ENCODE measurements at regions not wholly inside any gene's neighbourhood (a gene's known extent, or its start where the extent isn't known, plus 50 kb on each side); places are given as distances from the start of the nearest gene placed in this dataset.

DNA sequence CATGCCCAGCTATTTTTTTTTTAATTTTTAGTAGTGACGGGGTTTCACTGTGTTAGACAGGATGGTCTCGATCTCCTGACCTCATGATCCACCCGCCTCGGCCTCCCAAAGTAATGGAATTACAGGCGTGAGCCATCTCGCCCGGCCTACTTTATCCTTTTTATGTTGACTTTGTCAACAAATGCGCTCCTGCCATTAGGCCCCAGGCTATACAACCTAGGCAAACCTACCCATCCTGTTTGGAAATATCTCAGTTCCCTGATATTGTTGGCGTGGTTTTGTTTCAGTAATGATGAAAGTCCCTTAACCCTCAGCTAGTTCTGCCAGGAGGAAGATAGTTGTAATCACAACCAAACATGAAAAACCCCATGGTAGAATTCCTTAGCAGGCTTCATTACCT is 249.4 kb upstream of the SOX11 start:
- H3K4me1 ChIP-seq (ENCODE audit: control insufficient read depth, insufficient read depth, low read length, poor library complexity, severe bottlenecking) = no peaks in the 10 kb centered on the region
- no peaks in the 10 kb centered on the region for H3K36me3 Mint-ChIP-seq

GRCh38 chr2:5444168-5444567 is 248.0 kb upstream of the SOX11 start:
- Histone ChIP-seq H3K4me1 (ENCODE audit: control insufficient read depth, insufficient read depth, low read length, poor library complexity, severe bottlenecking) (no peaks in the 10 kb centered on the region), H3K27ac (ENCODE audit: insufficient read depth, low read length, poor library complexity, severe bottlenecking) (no peak overlapping the region), H3K36me3 (ENCODE audit: control insufficient read depth, insufficient read depth, low read length) (no peaks in the 10 kb centered on the region), H3K4me3 (ENCODE audit: low read depth, low read length) (no peak overlapping the region), H3K27me3 (ENCODE audit: control insufficient read depth, insufficient read depth, low read length) (no peaks in the 10 kb centered on the region), H3K9me3 (ENCODE audit: control insufficient read depth in 2 of 2, low read length in 2 of 2) (no peaks in the 10 kb centered on the region)
- Mint-ChIP-seq H3K9me3 (peaks cover 1 to 20% (median 7%) of the 10 kb centered on the region in 7 donors), H3K4me3 (no peak overlapping the region), H3K36me3 (no peaks in the 10 kb centered on the region), H3K4me1 (no peaks in the 10 kb centered on the region), H3K27me3 (no peaks in the 10 kb centered on the region), H3K27ac (no peak overlapping the region)
- no peak for DNase-seq
- no peak for ATAC-seq (ENCODE audit: low read depth in 2 of 2)

More for the DNA sequence above, 249.4 kb upstream of the SOX11 start:
- no peak for DNase-seq
- no peaks in the 10 kb centered on the region for H3K4me1 Mint-ChIP-seq
- Histone ChIP-seq H3K9me3 (ENCODE audit: control insufficient read depth in 2 of 2, low read length in 2 of 2) (no peaks in the 10 kb centered on the region), H3K27ac (ENCODE audit: insufficient read depth, low read length, poor library complexity, severe bottlenecking) (no peak overlapping the region), H3K36me3 (ENCODE audit: control insufficient read depth, insufficient read depth, low read length) (no peaks in the 10 kb centered on the region), H3K4me3 (ENCODE audit: low read depth, low read length) (no peak overlapping the region), H3K27me3 (ENCODE audit: control insufficient read depth, insufficient read depth, low read length) (no peaks in the 10 kb centered on the region)
- no peak overlapping the region for H3K27ac Mint-ChIP-seq
- no peaks in the 10 kb centered on the region for H3K27me3 Mint-ChIP-seq
- peaks cover 6 to 20% (median 7%) of the 10 kb centered on the region in 7 donors for H3K9me3 Mint-ChIP-seq
- ATAC-seq (ENCODE audit: low read depth in 2 of 2) = no peak
- H3K4me3 Mint-ChIP-seq = no peak overlapping the region

GRCh38 chr2:5444854-5445253 is 247.3 kb upstream of the SOX11 start:
- Histone ChIP-seq H3K36me3 (ENCODE audit: control insufficient read depth, insufficient read depth, low read length) (no peaks in the 10 kb centered on the region), H3K9me3 (ENCODE audit: control insufficient read depth in 2 of 2, low read length in 2 of 2) (no peaks in the 10 kb centered on the region), H3K27me3 (ENCODE audit: control insufficient read depth, insufficient read depth, low read length) (no peaks in the 10 kb centered on the region), H3K4me1 (ENCODE audit: control insufficient read depth, insufficient read depth, low read length, poor library complexity, severe bottlenecking) (no peaks in the 10 kb centered on the region), H3K27ac (ENCODE audit: insufficient read depth, low read length, poor library complexity, severe bottlenecking) (no peak overlapping the region), H3K4me3 (ENCODE audit: low read depth, low read length) (no peak overlapping the region)
- no peaks in the 10 kb centered on the region for H3K36me3 Mint-ChIP-seq
- peak overlapping the region in 1 of 4 donors; percentile 72 for H3K4me3 Mint-ChIP-seq
- H3K27me3 Mint-ChIP-seq = no peaks in the 10 kb centered on the region
- ATAC-seq (ENCODE audit: low read depth in 2 of 2) = no peak
- no peak overlapping the region for H3K27ac Mint-ChIP-seq
- H3K4me1 Mint-ChIP-seq = no peaks in the 10 kb centered on the region
- peaks cover 1 to 20% (median 6%) of the 10 kb centered on the region in 7 donors for H3K9me3 Mint-ChIP-seq
- no peak for DNase-seq

DNA sequence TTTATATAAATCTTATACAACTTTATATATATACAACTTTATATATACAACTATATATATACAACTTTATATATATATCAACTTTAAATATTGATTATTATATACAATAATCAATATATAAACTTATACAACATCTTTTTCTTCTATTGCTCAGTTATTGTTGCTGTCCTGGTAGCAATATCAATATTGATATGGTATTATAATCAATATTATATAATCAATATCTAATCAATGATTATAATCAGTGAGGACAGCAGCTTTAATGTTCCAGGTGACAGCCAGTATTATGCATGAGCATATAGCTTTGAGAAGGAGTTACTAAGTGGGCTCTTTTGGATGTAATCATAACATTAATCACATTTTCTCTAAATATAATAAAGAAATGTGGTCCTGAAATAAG is 242.3 kb upstream of the SOX11 start:
- Mint-ChIP-seq H3K9me3 (peaks cover 2 to 15% (median 5%) of the 10 kb centered on the region in 7 donors), H3K4me1 (no peaks in the 10 kb centered on the region), H3K27ac (no peak overlapping the region), H3K27me3 (no peaks in the 10 kb centered on the region), H3K4me3 (no peak overlapping the region), H3K36me3 (no peaks in the 10 kb centered on the region)
- Histone ChIP-seq H3K4me3 (ENCODE audit: low read depth, low read length) (no peak overlapping the region), H3K4me1 (ENCODE audit: control insufficient read depth, insufficient read depth, low read length, poor library complexity, severe bottlenecking) (no peaks in the 10 kb centered on the region), H3K27me3 (ENCODE audit: control insufficient read depth, insufficient read depth, low read length) (no peaks in the 10 kb centered on the region), H3K36me3 (ENCODE audit: control insufficient read depth, insufficient read depth, low read length) (no peaks in the 10 kb centered on the region), H3K9me3 (ENCODE audit: control insufficient read depth in 2 of 2, low read length in 2 of 2) (no peaks in the 10 kb centered on the region), H3K27ac (ENCODE audit: insufficient read depth, low read length, poor library complexity, severe bottlenecking) (no peak overlapping the region)
- ATAC-seq (ENCODE audit: low read depth in 2 of 2) (no peak), DNase-seq (no peak)

DNA sequence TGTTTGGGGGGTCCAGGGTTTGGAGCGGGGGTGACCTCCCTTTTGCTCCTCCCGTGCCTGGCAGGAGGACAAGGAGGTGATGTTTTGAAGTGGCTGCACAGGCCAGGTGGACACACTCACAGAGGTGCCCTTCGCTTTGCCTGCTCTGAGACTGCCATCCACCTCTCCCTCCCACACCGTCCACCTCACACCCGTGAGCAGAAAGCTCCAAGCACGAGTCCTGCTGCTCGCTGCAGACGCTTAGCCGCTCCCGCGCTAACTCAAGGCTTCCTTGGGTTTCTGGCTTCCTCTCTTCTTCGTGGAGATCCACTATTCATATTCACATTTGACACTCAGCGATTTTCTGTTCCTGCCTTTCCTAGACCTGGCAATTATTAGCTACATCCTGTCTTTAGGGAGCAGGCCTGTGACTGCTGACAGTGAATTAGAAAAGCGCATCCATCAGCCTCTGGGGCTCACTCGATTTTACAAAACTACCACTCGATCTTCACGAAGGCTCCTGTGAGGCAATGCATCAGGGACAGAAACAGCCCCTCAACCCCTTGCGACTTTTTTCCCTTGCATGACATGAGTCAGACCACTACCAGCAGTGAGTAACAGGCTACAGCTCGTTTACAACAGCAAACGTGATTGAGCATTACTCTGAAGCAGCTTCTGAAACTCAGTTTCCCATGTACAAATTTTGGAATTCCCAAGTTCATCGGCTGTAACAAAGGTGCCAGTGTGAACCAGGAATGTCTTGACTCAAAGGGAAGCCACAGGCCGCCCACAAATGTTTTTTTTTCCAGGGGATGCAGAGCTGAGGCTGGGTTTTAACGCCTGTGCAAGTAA is 238.7 kb upstream of the SOX11 start:
- Histone ChIP-seq H3K27me3 (ENCODE audit: control insufficient read depth, insufficient read depth, low read length) (no peaks in the 10 kb centered on the region), H3K9me3 (ENCODE audit: control insufficient read depth in 2 of 2, low read length in 2 of 2) (peaks cover 0 to 2% of the 10 kb centered on the region in 2 experiments), H3K4me1 (ENCODE audit: control insufficient read depth, insufficient read depth, low read length, poor library complexity, severe bottlenecking) (no peaks in the 10 kb centered on the region), H3K4me3 (ENCODE audit: low read depth, low read length) (no peak overlapping the region), H3K27ac (ENCODE audit: insufficient read depth, low read length, poor library complexity, severe bottlenecking) (no peak overlapping the region), H3K36me3 (ENCODE audit: control insufficient read depth, insufficient read depth, low read length) (no peaks in the 10 kb centered on the region)
- no peaks in the 10 kb centered on the region for H3K4me1 Mint-ChIP-seq
- no peak overlapping the region for H3K4me3 Mint-ChIP-seq
- ATAC-seq (ENCODE audit: low read depth in 2 of 2) = no peak
- H3K36me3 Mint-ChIP-seq = no peaks in the 10 kb centered on the region
- H3K27ac Mint-ChIP-seq = no peak overlapping the region
- no peak for DNase-seq
- peaks cover 0 to 9% (median 2%) of the 10 kb centered on the region in 7 donors for H3K9me3 Mint-ChIP-seq
- H3K27me3 Mint-ChIP-seq = no peaks in the 10 kb centered on the region

GRCh38 chr2:5454051-5454390 is 238.2 kb upstream of the SOX11 start:
- Mint-ChIP-seq H3K27ac (no peak overlapping the region), H3K4me3 (no peak overlapping the region), H3K9me3 (peaks cover 0 to 12% (median 4%) of the 10 kb centered on the region in 7 donors), H3K27me3 (no peaks in the 10 kb centered on the region), H3K36me3 (no peaks in the 10 kb centered on the region), H3K4me1 (no peaks in the 10 kb centered on the region)
- Histone ChIP-seq H3K27me3 (ENCODE audit: control insufficient read depth, insufficient read depth, low read length) (no peaks in the 10 kb centered on the region), H3K4me1 (ENCODE audit: control insufficient read depth, insufficient read depth, low read length, poor library complexity, severe bottlenecking) (no peaks in the 10 kb centered on the region), H3K9me3 (ENCODE audit: control insufficient read depth in 2 of 2, low read length in 2 of 2) (peaks cover 0 to 2% of the 10 kb centered on the region in 2 experiments), H3K27ac (ENCODE audit: insufficient read depth, low read length, poor library complexity, severe bottlenecking) (no peak overlapping the region), H3K36me3 (ENCODE audit: control insufficient read depth, insufficient read depth, low read length) (no peaks in the 10 kb centered on the region), H3K4me3 (ENCODE audit: low read depth, low read length) (no peak overlapping the region)
- DNase-seq (no peak), ATAC-seq (ENCODE audit: low read depth in 2 of 2) (no peak)

DNA sequence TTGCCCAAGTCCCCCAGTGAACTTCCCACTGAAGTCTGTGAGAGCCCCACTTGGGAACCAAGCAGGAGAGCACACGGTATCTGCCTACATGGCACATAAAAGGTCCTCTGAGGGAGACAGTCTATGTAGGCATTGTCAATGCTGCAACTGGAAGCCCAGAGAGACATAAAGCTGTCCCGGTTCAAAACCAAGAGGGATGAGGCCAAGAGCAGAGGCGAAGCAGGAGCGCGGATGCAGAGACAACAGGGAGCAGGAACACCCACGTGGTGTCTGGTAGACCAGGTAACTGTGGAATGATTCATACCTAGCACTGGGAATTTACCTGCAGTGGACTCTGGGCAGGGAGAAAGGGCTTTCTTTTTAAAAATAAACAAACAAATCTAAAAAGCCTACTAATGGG is 233.1 kb upstream of the SOX11 start:
- Mint-ChIP-seq H3K27ac (no peak overlapping the region), H3K36me3 (no peaks in the 10 kb centered on the region), H3K9me3 (peaks cover 0 to 10% (median 2%) of the 10 kb centered on the region in 7 donors), H3K4me1 (no peaks in the 10 kb centered on the region), H3K27me3 (no peaks in the 10 kb centered on the region), H3K4me3 (no peak overlapping the region)
- no peak for ATAC-seq (ENCODE audit: low read depth in 2 of 2)
- Histone ChIP-seq H3K4me3 (ENCODE audit: low read depth, low read length) (no peak overlapping the region), H3K27me3 (ENCODE audit: control insufficient read depth, insufficient read depth, low read length) (no peaks in the 10 kb centered on the region), H3K9me3 (ENCODE audit: control insufficient read depth in 2 of 2, low read length in 2 of 2) (peaks cover 0 to 2% of the 10 kb centered on the region in 2 experiments), H3K27ac (ENCODE audit: insufficient read depth, low read length, poor library complexity, severe bottlenecking) (no peak overlapping the region), H3K4me1 (ENCODE audit: control insufficient read depth, insufficient read depth, low read length, poor library complexity, severe bottlenecking) (no peaks in the 10 kb centered on the region), H3K36me3 (ENCODE audit: control insufficient read depth, insufficient read depth, low read length) (no peaks in the 10 kb centered on the region)
- no peak for DNase-seq

- DNase-seq = no peak
- Mint-ChIP-seq H3K36me3 (no peaks in the 10 kb centered on the region), H3K27ac (no peak overlapping the region), H3K4me3 (no peak overlapping the region), H3K4me1 (no peaks in the 10 kb centered on the region), H3K9me3 (peaks cover 0 to 7% (median 0%) of the 10 kb centered on the region in 7 donors), H3K27me3 (no peaks in the 10 kb centered on the region)
- ATAC-seq (ENCODE audit: low read depth in 2 of 2) = no peak
- H3K4me1 ChIP-seq (ENCODE audit: control insufficient read depth, insufficient read depth, low read length, poor library complexity, severe bottlenecking) = no peaks in the 10 kb centered on the region
- H3K27me3 ChIP-seq (ENCODE audit: control insufficient read depth, insufficient read depth, low read length) = no peaks in the 10 kb centered on the region
- H3K9me3 ChIP-seq (ENCODE audit: control insufficient read depth in 2 of 2, low read length in 2 of 2) = no peaks in the 10 kb centered on the region
- no peak overlapping the region for H3K4me3 ChIP-seq (ENCODE audit: low read depth, low read length)
- no peak overlapping the region for H3K27ac ChIP-seq (ENCODE audit: insufficient read depth, low read length, poor library complexity, severe bottlenecking)
- no peaks in the 10 kb centered on the region for H3K36me3 ChIP-seq (ENCODE audit: control insufficient read depth, insufficient read depth, low read length)
Observed at GRCh38 chr2:5464657-5465056, 227.5 kb upstream of the SOX11 start.

All from CD4-positive, CD25-positive, alpha-beta regulatory T cell (primary cell).